ENCODE measurements at regions not wholly inside any gene's neighbourhood (a gene's known extent, or its start where the extent isn't known, plus 50 kb on each side); places are given as distances from the start of the nearest gene placed in this dataset.

DNA sequence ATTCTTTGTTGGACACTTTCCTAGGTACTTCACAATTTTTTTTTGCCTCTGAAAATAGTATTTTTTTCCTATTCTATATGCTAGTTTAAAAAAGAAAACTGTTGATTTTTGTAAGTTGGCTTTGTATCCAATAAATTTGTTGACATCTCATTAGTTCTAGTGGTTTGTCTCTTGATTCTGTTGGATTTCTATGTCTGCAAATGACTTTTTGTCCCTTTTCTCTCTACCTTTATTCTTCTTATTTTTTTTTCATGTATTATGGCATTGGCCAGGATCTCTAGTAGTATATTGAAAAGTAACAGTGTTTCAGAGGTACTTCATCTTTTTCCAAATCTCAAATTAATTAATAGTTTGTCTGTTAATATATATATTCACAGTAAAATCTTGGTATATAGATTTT lies 59.1 kb upstream of the TSPAN11 start:
- TF ChIP-seq, protein P1, sequence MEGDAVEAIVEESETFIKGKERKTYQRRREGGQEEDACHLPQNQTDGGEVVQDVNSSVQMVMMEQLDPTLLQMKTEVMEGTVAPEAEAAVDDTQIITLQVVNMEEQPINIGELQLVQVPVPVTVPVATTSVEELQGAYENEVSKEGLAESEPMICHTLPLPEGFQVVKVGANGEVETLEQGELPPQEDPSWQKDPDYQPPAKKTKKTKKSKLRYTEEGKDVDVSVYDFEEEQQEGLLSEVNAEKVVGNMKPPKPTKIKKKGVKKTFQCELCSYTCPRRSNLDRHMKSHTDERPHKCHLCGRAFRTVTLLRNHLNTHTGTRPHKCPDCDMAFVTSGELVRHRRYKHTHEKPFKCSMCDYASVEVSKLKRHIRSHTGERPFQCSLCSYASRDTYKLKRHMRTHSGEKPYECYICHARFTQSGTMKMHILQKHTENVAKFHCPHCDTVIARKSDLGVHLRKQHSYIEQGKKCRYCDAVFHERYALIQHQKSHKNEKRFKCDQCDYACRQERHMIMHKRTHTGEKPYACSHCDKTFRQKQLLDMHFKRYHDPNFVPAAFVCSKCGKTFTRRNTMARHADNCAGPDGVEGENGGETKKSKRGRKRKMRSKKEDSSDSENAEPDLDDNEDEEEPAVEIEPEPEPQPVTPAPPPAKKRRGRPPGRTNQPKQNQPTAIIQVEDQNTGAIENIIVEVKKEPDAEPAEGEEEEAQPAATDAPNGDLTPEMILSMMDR (IDR thresholded peaks at IDR 0.05; ENCODE audit: low read length) = no peak
- no peak for TF ChIP-seq EZH2 (IDR thresholded peaks at IDR 0.05; ENCODE audit: borderline replicate concordance, low read length)
